ENCODE measurements at regions not wholly inside any gene's neighbourhood (a gene's known extent, or its start where the extent isn't known, plus 50 kb on each side); places are given as distances from the start of the nearest gene placed in this dataset.

- no peak for TF ChIP-seq CTCF (IDR thresholded peaks at IDR 0.05 in 8 of 11, conservative IDR thresholded peaks at IDR 0.05 in 3 of 11)
- no peak for TF ChIP-seq POLR2AphosphoS5 (IDR thresholded peaks at IDR 0.05)
These were observed 58.8 kb upstream of the CNKSR3 start for GRCh38 chr6:154569156-154569862.
